ENCODE measurements at regions not wholly inside any gene's neighbourhood (a gene's known extent, or its start where the extent isn't known, plus 50 kb on each side); places are given as distances from the start of the nearest gene placed in this dataset.

GRCh38 chr6:6780231-6780630 is 191.7 kb downstream of the LY86 start:
- H3K27ac ChIP-seq = no peak overlapping the region
- H3K27me3 ChIP-seq (ENCODE audit: insufficient read depth, low read depth, severe bottlenecking) = no peaks in the 10 kb centered on the region
- DNase-seq = no peak
- no peak for TF ChIP-seq CTCF (IDR thresholded peaks at IDR 0.05; ENCODE audit: low read depth, low read length)
- no peak overlapping the region for H3K4me3 ChIP-seq (ENCODE audit: low read depth, low read length)
- H3K36me3 ChIP-seq = no peaks in the 10 kb centered on the region
- H3K9me3 ChIP-seq (ENCODE audit: severe bottlenecking) = peaks cover 9% of the 10 kb centered on the region

- no peak for DNase-seq
- Histone ChIP-seq H3K36me3 (no peaks in the 10 kb centered on the region), H3K27ac (no peak overlapping the region), H3K9me3 (ENCODE audit: severe bottlenecking) (peaks cover 8% of the 10 kb centered on the region), H3K4me3 (ENCODE audit: low read depth, low read length) (no peak overlapping the region), H3K27me3 (ENCODE audit: insufficient read depth, low read depth, severe bottlenecking) (no peaks in the 10 kb centered on the region)
- TF ChIP-seq CTCF (IDR thresholded peaks at IDR 0.05; ENCODE audit: low read depth, low read length) = no peak
These were observed 192.8 kb downstream of the LY86 start for GRCh38 chr6:6781172-6781872.

GRCh38 chr6:6781873-6782227 is 193.3 kb downstream of the LY86 start:
- no peak for TF ChIP-seq CTCF (IDR thresholded peaks at IDR 0.05; ENCODE audit: low read depth, low read length)
- Histone ChIP-seq H3K36me3 (no peaks in the 10 kb centered on the region), H3K27me3 (ENCODE audit: insufficient read depth, low read depth, severe bottlenecking) (no peaks in the 10 kb centered on the region), H3K9me3 (ENCODE audit: severe bottlenecking) (peaks cover 6% of the 10 kb centered on the region), H3K4me3 (ENCODE audit: low read depth, low read length) (no peak overlapping the region), H3K27ac (no peak overlapping the region)
- no peak for DNase-seq

- no peaks in the 10 kb centered on the region for H3K27me3 ChIP-seq (ENCODE audit: insufficient read depth, low read depth, severe bottlenecking)
- H3K9me3 ChIP-seq (ENCODE audit: severe bottlenecking) = peaks cover 1% of the 10 kb centered on the region
- no peaks in the 10 kb centered on the region for H3K36me3 ChIP-seq
- no peak for TF ChIP-seq CTCF (IDR thresholded peaks at IDR 0.05; ENCODE audit: low read depth, low read length)
- H3K4me3 ChIP-seq (ENCODE audit: low read depth, low read length) = no peak overlapping the region
- H3K27ac ChIP-seq = no peak overlapping the region
- DNase-seq = no peak
These were observed 195.2 kb downstream of the LY86 start for GRCh38 chr6:6783721-6784120.

- no peak overlapping the region for H3K27ac ChIP-seq
- H3K27me3 ChIP-seq (ENCODE audit: insufficient read depth, low read depth, severe bottlenecking) = no peaks in the 10 kb centered on the region
- no peak overlapping the region for H3K4me3 ChIP-seq (ENCODE audit: low read depth, low read length)
- H3K9me3 ChIP-seq (ENCODE audit: severe bottlenecking) = no peaks in the 10 kb centered on the region
- no peaks in the 10 kb centered on the region for H3K36me3 ChIP-seq
- no peak for DNase-seq
- TF ChIP-seq CTCF (IDR thresholded peaks at IDR 0.05; ENCODE audit: low read depth, low read length) = no peak
These were observed 196.1 kb downstream of the LY86 start for GRCh38 chr6:6784514-6785162.

- H3K27me3 ChIP-seq (ENCODE audit: insufficient read depth, low read depth, severe bottlenecking) = no peaks in the 10 kb centered on the region
- DNase-seq = no peak
- no peaks in the 10 kb centered on the region for H3K9me3 ChIP-seq (ENCODE audit: severe bottlenecking)
- H3K4me3 ChIP-seq (ENCODE audit: low read depth, low read length) = no peak overlapping the region
- no peaks in the 10 kb centered on the region for H3K36me3 ChIP-seq
- no peak overlapping the region for H3K27ac ChIP-seq
- no peak for TF ChIP-seq CTCF (IDR thresholded peaks at IDR 0.05; ENCODE audit: low read depth, low read length)
These were observed 196.6 kb downstream of the LY86 start for GRCh38 chr6:6785163-6785521.

Data from WERI-Rb-1 (cell line).